ENCODE measurements at regions not wholly inside any gene's neighbourhood (a gene's known extent, or its start where the extent isn't known, plus 50 kb on each side); places are given as distances from the start of the nearest gene placed in this dataset.
A peak's percentile ranks its signal among the peaks of the same experiment; 100 is the strongest.

- Mint-ChIP-seq H3K27ac (no peak overlapping the region), H3K9me3 (no peaks in the 10 kb centered on the region), H3K36me3 (no peaks in the 10 kb centered on the region), H3K4me3 (no peak overlapping the region), H3K4me1 (peaks cover 4% of the 10 kb centered on the region), H3K27me3 (peaks cover 16% of the 10 kb centered on the region)
- DNase-seq: no peak
- CTCF ChIA-PET: no interaction called here
These were observed 154.1 kb downstream of the LRRC70 start for GRCh38 chr5:62732677-62733121.

GRCh38 chr5:62731022-62731421, 152.4 kb downstream of the LRRC70 start:
- Mint-ChIP-seq H3K27me3 (peaks cover 10% of the 10 kb centered on the region), H3K27ac (no peak overlapping the region), H3K9me3 (no peaks in the 10 kb centered on the region), H3K4me3 (no peak overlapping the region), H3K36me3 (no peaks in the 10 kb centered on the region), H3K4me1 (peaks cover 4% of the 10 kb centered on the region)
- CTCF ChIA-PET: no interaction called here
- DNase-seq: peak; percentile 22

DNA sequence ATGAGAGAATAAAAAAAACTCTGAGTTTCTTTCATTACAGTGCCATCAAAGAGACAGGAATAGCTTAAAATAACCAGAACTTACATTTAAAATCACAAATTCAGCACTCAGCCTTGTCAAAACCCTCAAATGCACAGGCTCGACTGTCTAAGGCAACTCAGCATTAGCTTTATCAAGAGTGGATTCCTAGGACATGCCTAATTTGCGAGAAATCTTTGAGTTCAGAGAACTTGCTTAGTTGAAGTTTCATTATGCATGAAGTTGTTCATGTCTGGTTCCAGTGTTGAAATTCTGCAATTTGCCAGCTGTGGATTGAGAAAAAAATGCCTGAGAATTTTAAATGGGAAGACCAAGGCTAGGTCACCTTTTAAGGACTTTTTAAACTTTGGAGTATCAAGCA, 151.1 kb downstream of the LRRC70 start:
- no peaks in the 10 kb centered on the region for H3K36me3 Mint-ChIP-seq
- no peak overlapping the region for H3K27ac Mint-ChIP-seq
- CTCF ChIA-PET: no interaction called here
- peaks cover 4% of the 10 kb centered on the region for H3K4me1 Mint-ChIP-seq
- peaks cover 6% of the 10 kb centered on the region for H3K27me3 Mint-ChIP-seq
- no peak overlapping the region for H3K4me3 Mint-ChIP-seq
- H3K9me3 Mint-ChIP-seq: no peaks in the 10 kb centered on the region
- no peak for DNase-seq

DNA sequence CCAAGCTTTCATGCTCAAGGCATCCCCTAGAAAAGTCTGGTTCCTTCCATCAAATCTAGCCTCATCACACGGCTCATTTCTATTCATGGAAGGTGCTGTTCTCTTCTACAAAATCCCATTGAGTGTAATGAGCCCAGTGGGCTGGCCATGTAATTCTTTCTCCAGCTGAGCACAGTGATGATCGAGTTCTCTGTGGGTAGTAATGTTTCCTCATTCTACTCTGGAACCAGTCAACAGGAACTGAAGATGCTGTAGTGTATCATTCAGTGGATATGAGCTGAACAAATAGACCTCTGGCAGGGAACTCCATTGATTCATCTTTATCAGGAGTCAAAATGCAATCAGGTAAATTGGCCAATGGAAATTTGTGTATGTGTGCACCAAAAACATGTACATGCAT, 149.2 kb downstream of the LRRC70 start:
- no peaks in the 10 kb centered on the region for H3K9me3 Mint-ChIP-seq
- CTCF ChIA-PET: no interaction called here
- DNase-seq: no peak
- no peak overlapping the region for H3K4me3 Mint-ChIP-seq
- no peaks in the 10 kb centered on the region for H3K36me3 Mint-ChIP-seq
- no peak overlapping the region for H3K27ac Mint-ChIP-seq
- peaks cover 11% of the 10 kb centered on the region for H3K27me3 Mint-ChIP-seq
- H3K4me1 Mint-ChIP-seq: peaks cover 4% of the 10 kb centered on the region

GRCh38 chr5:62727184-62727583, 148.6 kb downstream of the LRRC70 start:
- peaks cover 4% of the 10 kb centered on the region for H3K4me1 Mint-ChIP-seq
- no peaks in the 10 kb centered on the region for H3K9me3 Mint-ChIP-seq
- H3K36me3 Mint-ChIP-seq: no peaks in the 10 kb centered on the region
- no peak for DNase-seq
- H3K27ac Mint-ChIP-seq: no peak overlapping the region
- H3K4me3 Mint-ChIP-seq: no peak overlapping the region
- CTCF ChIA-PET: no interaction called here
- H3K27me3 Mint-ChIP-seq: peaks cover 6% of the 10 kb centered on the region

DNA sequence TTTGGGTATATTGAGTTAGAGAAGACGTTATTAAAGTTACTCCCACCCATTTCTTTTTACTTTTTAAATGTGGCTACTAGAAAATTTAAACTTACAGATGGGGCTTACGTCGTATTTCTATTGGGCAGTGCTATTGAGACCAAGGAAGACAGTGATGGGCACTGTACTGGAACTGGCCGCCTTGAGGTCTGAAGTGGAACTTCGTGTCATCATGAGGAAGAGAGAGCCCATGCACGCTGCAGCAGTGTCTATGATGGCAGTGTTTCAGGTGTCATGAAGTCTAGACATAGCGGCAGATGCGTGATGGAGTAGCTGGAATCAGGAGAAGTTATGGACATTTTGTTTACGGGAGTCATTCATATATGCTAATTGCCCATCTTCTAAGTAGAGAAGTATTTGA, 143.7 kb downstream of the LRRC70 start:
- H3K4me1 Mint-ChIP-seq: no peaks in the 10 kb centered on the region
- no peaks in the 10 kb centered on the region for H3K9me3 Mint-ChIP-seq
- peaks cover 9% of the 10 kb centered on the region for H3K27me3 Mint-ChIP-seq
- no peak for DNase-seq
- no peak overlapping the region for H3K27ac Mint-ChIP-seq
- H3K36me3 Mint-ChIP-seq: no peaks in the 10 kb centered on the region
- CTCF ChIA-PET: no interaction called here
- no peak overlapping the region for H3K4me3 Mint-ChIP-seq

DNA sequence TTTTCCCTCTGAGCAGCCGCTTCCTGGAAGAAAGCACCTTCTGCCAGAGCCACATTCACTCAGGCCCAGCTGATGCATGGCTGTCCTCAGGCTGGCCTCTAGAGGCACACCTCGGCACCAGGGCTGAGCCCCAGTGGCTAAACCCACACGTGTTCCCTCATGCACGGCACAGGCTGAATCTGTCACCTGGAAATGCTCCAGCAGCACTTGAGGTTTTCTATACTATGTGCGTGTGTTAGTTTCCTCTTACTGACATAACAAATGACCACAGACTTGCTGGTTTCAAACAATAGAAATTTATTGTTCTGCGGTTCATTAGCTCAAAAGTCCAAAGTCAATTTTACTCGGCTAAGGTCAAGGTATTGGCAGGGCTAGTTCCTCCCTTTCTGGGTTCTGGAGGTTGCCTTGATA, 141.4 kb downstream of the LRRC70 start:
- H3K27me3 Mint-ChIP-seq: peaks cover 14% of the 10 kb centered on the region
- no peaks in the 10 kb centered on the region for H3K9me3 Mint-ChIP-seq
- CTCF ChIA-PET: no interaction called here
- no peak overlapping the region for H3K27ac Mint-ChIP-seq
- DNase-seq: peak; percentile 23
- no peaks in the 10 kb centered on the region for H3K36me3 Mint-ChIP-seq
- no peaks in the 10 kb centered on the region for H3K4me1 Mint-ChIP-seq
- H3K4me3 Mint-ChIP-seq: no peak overlapping the region

DNA sequence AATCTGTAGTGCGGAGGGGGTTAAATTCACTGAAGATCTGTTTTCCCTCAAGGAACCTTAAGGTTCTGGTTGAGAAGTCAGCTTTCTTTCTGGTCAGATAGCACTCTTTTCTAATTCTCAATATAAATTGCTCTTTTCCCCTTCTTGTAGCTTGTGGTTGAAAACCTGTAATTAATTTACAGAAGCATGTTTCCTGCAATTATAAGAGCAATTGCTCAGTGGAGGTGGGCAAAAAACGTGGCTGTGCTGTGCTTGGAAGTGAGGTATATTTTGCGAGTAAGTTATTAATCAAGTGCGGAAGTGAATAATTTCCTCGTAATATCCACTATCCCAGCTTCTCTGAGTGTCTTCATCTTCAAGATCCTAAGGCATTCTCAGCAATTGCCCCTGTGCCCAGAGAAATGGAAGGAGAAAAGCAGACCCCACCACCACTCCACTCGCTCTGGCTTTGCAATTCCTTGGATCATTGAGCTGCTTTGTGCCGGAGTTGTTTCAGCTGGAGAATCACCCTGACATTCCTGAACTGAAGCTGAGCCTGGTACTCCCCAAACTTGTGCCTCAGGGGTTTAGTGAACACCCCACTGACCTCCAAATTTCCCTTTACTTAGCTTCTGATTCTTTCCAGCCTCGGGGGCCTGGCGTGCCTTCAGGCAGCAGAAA, 140.6 kb downstream of the LRRC70 start:
- no peaks in the 10 kb centered on the region for H3K9me3 Mint-ChIP-seq
- H3K27me3 Mint-ChIP-seq: peaks cover 14% of the 10 kb centered on the region
- no peak overlapping the region for H3K4me3 Mint-ChIP-seq

DNA sequence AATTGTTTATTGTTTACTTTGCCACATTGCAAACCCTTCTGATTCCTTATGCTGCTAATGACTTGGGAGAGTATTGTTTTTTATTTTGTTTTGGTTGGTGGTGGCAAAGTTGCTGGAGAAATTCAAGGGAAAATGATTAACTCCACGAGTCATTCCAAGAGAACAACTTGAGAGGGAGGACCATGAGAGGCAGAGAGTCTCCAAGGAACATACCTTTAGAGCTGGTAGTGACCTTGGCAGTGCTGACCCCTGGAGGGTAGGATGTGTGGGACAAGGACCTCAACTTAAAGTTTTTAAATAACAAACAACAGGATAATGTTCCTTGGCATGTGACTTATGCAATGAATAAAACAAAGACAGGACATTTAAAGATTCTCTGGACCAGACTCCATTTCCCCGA, 139.7 kb downstream of the LRRC70 start:
- Mint-ChIP-seq H3K9me3 (no peaks in the 10 kb centered on the region), H3K27ac (no peak overlapping the region), H3K36me3 (no peaks in the 10 kb centered on the region), H3K27me3 (peaks cover 9% of the 10 kb centered on the region), H3K4me3 (no peak overlapping the region), H3K4me1 (no peaks in the 10 kb centered on the region)
- peak; percentile 21 for DNase-seq
- CTCF ChIA-PET: interaction anchor here (1.0 to 1.4 kb wide), 3 partner anchors 8 to 258 kb away, joined by 3 to 8 read pairs (median 3); no protein-coding TSS in a partner anchor

More for the DNA sequence above, 140.6 kb downstream of the LRRC70 start:
- CTCF ChIA-PET: interaction anchor here (1.2 to 1.4 kb wide), 2 partner anchors 9 to 259 kb away, joined by 3 to 8 read pairs; no protein-coding TSS in a partner anchor
- Mint-ChIP-seq H3K4me1 (no peaks in the 10 kb centered on the region), H3K27ac (no peak overlapping the region), H3K36me3 (no peaks in the 10 kb centered on the region)
- no peak for DNase-seq

DNA sequence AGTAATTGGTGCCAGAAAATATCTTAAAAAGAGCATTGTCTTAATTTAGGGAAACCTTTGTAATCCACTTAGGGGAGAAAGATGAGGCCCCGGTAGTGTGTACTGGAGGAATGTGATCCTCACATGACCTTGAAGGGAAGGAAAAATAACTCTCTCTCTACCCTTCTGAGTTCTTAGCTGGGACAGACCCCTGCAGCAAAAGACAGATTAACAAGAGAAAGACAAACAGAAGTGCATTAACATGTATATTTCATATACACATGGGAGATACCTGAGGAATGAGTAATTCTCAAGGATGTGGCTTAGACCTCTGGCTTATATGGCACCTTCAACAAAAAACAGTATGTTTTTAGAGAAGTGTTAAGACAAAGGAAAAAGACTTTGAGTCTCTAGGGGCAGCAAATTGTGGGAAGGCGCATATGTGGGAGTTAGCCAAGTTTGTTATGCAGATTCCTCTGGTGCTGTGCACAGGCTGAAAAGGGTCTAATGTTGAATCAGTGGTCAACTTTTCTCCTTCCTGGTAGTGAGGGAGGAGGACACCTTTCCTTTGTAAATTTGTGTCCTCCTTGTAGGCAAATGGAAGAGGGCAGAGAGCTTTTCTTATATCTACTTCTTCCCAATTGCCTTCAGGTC, 138.8 kb downstream of the LRRC70 start:
- H3K27ac Mint-ChIP-seq: no peak overlapping the region
- CTCF ChIA-PET: interaction anchor here (1.0 kb wide), 1 partner anchor 78 kb away, joined by 3 read pairs; no protein-coding TSS in a partner anchor
- H3K9me3 Mint-ChIP-seq: no peaks in the 10 kb centered on the region
- H3K4me3 Mint-ChIP-seq: no peak overlapping the region
- peaks cover 8% of the 10 kb centered on the region for H3K27me3 Mint-ChIP-seq
- H3K4me1 Mint-ChIP-seq: no peaks in the 10 kb centered on the region
- DNase-seq: no peak
- no peaks in the 10 kb centered on the region for H3K36me3 Mint-ChIP-seq

- Mint-ChIP-seq H3K4me3 (no peak overlapping the region), H3K9me3 (no peaks in the 10 kb centered on the region), H3K27me3 (peaks cover 5% of the 10 kb centered on the region), H3K36me3 (no peaks in the 10 kb centered on the region), H3K4me1 (no peaks in the 10 kb centered on the region), H3K27ac (no peak overlapping the region)
- DNase-seq: no peak
- CTCF ChIA-PET: no interaction called here
These were observed 135.7 kb downstream of the LRRC70 start for GRCh38 chr5:62714296-62714695.

DNA sequence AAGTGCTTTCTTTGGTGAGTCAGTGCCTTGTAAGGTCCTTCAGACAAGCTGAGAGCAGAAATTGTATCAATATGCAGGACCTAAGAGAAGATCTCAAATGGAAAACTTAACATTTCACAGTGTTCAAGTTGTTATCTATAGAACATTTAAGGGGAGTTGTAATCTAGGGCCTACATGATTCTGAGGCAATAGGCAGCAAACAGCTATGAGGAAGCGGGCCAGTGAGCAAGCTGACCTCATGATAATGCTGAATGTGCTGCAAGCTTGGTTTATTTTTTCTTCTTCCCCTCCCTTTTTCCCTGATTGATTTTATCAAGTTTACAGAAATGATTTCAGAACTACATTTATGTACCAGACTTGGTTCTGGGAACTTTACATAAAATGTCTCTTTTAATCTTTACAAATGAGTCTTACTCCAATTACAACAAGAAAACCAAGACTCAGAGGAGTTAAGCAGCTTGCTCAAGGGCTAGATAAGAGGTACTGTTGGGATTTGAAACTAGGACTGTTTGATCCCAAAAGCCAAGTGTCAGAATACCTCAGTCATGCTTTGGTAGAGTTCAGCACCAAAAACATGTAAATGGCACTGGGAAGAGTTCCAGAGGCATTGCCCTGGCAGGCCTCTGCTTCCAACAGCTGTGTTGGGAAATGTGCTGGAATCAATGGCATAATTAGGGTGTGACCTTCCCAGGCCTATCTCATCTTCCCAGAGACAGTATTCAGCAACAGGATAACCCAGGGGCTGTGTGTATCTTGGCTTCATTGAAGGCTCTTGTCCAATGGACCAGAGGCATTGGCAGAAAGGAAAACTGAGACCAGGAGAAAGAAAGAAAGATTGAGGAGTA, 130.1 kb downstream of the LRRC70 start:
- CTCF ChIA-PET: interaction anchor here (0.5 kb wide), 1 partner anchor 1160 kb away, joined by 3 read pairs; no protein-coding TSS in a partner anchor
- no peaks in the 10 kb centered on the region for H3K4me1 Mint-ChIP-seq
- no peak overlapping the region for H3K4me3 Mint-ChIP-seq
- H3K36me3 Mint-ChIP-seq: no peaks in the 10 kb centered on the region
- H3K9me3 Mint-ChIP-seq: peaks cover 4% of the 10 kb centered on the region
- DNase-seq: no peak
- H3K27ac Mint-ChIP-seq: no peak overlapping the region
- H3K27me3 Mint-ChIP-seq: peaks cover 5% of the 10 kb centered on the region

- no peak overlapping the region for H3K27ac Mint-ChIP-seq
- H3K9me3 Mint-ChIP-seq: peaks cover 4% of the 10 kb centered on the region
- H3K4me3 Mint-ChIP-seq: no peak overlapping the region
- DNase-seq: no peak
- H3K4me1 Mint-ChIP-seq: no peaks in the 10 kb centered on the region
- CTCF ChIA-PET: no interaction called here
- H3K36me3 Mint-ChIP-seq: no peaks in the 10 kb centered on the region
- H3K27me3 Mint-ChIP-seq: peaks cover 5% of the 10 kb centered on the region
These were observed 128.9 kb downstream of the LRRC70 start for GRCh38 chr5:62707563-62707962.

DNA sequence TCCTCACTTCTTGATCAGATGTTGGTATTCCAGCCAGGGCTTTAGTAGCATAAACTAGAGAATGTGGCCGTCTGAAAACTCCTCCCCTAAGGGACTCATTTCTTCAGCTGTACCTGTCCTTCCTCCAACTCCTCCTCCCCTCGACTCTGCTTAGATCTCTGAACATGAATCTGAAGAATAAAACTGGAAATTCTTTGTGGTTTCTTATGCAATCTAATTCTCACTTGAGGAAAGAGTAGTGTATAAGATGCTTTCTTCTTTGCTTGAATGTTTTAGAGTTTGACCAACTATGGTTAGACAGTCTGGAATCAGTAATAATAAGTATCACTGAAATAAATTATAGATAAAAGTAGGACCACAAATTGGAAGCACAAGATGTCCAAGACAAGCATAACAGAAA, 128.5 kb downstream of the LRRC70 start:
- CTCF ChIA-PET: no interaction called here
- no peak for DNase-seq
- Mint-ChIP-seq H3K27ac (no peak overlapping the region), H3K36me3 (no peaks in the 10 kb centered on the region), H3K4me3 (no peak overlapping the region), H3K4me1 (no peaks in the 10 kb centered on the region), H3K9me3 (peaks cover 4% of the 10 kb centered on the region), H3K27me3 (peaks cover 5% of the 10 kb centered on the region)
